ENCODE measurements at regions not wholly inside any gene's neighbourhood (a gene's known extent, or its start where the extent isn't known, plus 50 kb on each side); places are given as distances from the start of the nearest gene placed in this dataset.

DNA sequence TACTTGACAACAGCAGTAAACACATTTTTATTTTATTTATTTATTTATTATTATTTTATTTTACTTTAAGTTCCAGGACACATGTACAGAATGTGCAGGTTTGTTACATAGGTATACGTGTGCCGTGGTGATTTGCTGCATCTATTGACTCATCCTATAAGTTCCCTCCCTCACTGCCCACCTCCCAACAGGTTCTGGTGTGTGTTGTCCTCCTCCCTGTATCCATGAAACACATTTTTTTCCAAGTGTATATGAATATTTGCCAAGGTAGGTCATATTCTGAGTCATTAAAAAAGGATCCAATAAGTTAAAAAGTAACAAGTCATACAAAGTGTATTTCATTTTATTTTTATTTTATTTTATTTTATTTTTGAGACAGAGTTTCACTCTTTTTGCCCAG, 567.3 kb upstream of the KCNMB2 start:
- DNase-seq (ENCODE audit: low read depth, low spot score) = no peak
- TF ChIP-seq, protein P1, sequence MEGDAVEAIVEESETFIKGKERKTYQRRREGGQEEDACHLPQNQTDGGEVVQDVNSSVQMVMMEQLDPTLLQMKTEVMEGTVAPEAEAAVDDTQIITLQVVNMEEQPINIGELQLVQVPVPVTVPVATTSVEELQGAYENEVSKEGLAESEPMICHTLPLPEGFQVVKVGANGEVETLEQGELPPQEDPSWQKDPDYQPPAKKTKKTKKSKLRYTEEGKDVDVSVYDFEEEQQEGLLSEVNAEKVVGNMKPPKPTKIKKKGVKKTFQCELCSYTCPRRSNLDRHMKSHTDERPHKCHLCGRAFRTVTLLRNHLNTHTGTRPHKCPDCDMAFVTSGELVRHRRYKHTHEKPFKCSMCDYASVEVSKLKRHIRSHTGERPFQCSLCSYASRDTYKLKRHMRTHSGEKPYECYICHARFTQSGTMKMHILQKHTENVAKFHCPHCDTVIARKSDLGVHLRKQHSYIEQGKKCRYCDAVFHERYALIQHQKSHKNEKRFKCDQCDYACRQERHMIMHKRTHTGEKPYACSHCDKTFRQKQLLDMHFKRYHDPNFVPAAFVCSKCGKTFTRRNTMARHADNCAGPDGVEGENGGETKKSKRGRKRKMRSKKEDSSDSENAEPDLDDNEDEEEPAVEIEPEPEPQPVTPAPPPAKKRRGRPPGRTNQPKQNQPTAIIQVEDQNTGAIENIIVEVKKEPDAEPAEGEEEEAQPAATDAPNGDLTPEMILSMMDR (IDR thresholded peaks at IDR 0.05; ENCODE audit: low read depth, low read length) = no peak
- in situ Hi-C loops (cut with HindIII; ENCODE audit: low sequenced_read_pairs) = no loop called here
- H3K4me3 ChIP-seq (ENCODE audit: low read depth, low read length) = no peak overlapping the region

DNA sequence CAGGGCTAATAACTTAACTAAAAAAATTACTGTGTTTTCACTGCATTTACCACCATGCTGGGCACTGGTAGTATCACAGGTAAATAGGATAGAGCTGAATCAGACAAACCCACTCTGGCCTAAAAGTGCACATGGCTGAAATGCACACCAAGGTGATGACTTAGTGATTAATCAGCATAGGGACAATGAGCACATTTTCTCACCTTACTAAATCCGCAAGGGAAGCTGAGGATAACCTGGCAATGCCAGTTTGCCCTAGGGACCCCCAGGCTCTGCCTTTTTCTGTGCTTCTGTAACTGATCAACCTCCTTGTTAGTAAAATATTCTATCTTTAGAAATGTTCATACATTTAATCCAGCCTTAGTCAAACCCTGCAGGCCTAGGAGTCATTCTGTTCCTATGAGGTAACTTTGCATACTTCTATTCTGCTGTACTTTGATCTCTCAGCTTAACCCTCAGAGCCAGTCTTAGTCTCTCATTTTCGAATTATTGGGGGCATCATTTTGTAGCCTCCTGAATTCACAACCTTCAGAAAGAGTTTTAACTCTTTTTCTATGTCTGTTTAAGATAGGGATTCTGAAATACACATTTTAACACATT, 562.9 kb upstream of the KCNMB2 start:
- in situ Hi-C loops (cut with HindIII; ENCODE audit: low sequenced_read_pairs) = no loop called here
- TF ChIP-seq, protein P1 (IDR thresholded peaks at IDR 0.05; ENCODE audit: low read depth, low read length) = no peak
- no peak overlapping the region for H3K4me3 ChIP-seq (ENCODE audit: low read depth, low read length)
- DNase-seq (ENCODE audit: low read depth, low spot score) = peak; percentile 58

DNA sequence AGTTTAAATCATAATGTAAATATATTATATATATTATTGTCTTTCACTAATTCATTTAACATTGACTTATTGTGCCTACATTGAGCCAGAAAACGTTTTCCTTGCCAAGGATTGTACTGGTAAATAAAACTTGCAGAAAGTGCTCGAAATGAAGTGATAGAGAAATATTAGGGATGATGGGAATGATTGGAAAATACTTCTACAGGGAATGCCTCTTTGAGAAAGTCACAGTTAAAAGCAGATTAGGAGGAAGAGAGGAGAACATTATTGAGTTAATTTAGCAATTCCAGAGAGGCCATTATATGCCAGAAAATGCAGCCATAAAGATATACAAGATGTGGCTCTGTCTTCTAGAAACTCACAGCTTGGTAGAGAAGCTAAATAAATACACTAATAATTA, 560.0 kb upstream of the KCNMB2 start:
- in situ Hi-C loops (cut with HindIII; ENCODE audit: low sequenced_read_pairs) = no loop called here
- TF ChIP-seq, protein P1 (IDR thresholded peaks at IDR 0.05; ENCODE audit: low read depth, low read length) = no peak
- no peak for DNase-seq (ENCODE audit: low read depth, low spot score)
- no peak overlapping the region for H3K4me3 ChIP-seq (ENCODE audit: low read depth, low read length)

DNA sequence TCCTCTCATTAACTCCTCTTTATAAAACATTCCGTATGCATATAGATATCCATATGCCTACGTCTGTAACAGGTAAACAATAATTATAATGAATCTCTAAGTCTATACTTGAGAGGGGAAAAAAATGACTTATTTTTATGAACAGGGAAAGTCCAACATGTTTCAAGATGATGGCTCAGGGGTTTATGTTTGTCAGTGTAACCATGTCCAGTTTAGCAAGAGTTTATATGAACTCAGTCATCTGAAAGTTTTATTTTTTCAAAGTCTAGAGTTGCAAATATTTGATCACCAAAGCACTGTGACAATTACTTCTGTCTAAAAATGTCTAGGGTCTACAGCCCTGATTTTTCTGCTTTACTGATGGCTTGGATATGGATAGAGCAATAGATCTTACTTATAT, 559.4 kb upstream of the KCNMB2 start:
- H3K4me3 ChIP-seq (ENCODE audit: low read depth, low read length) = no peak overlapping the region
- DNase-seq (ENCODE audit: low read depth, low spot score) = no peak
- TF ChIP-seq, protein P1 (IDR thresholded peaks at IDR 0.05; ENCODE audit: low read depth, low read length) = no peak
- in situ Hi-C loops (cut with HindIII; ENCODE audit: low sequenced_read_pairs) = no loop called here

DNA sequence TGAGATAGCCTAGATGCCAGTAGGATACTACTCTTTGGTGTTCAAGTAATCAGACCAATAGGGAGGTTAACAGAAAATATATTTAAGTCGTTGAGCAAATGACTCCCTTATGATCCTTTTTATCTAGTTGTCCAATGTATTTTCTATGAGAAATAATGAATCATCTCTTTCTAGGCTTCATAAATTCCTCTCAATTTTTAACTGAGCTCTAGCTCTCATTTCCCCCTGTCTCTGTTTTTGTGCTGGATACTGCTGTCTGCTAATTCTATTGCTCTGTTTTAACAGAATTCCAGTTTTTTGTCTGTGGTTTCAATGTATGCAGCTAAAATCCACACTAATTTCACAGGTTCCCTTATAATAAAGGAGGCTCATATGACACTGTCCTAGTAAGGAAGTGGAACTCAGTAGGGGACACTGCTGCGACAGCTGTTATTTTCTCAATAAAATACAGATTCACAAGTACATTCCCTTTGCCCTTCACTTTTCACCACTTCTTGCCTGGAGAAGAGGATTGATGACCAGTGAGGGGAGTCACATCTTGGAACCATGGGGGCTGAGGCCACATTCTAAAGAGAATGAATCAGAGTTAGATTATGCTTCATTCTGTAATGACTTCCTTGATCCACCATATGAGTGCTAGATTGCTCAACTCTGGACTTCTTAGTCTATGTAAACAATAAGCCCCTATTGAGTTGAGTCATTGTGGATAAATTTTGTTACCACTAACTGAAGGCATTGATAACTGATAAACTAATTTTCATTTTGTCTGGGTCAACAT, 558.7 kb upstream of the KCNMB2 start:
- DNase-seq (ENCODE audit: low read depth, low spot score) = peak; percentile 91
- in situ Hi-C loops (cut with HindIII; ENCODE audit: low sequenced_read_pairs) = no loop called here
- TF ChIP-seq, protein P1 (IDR thresholded peaks at IDR 0.05; ENCODE audit: low read depth, low read length) = no peak
- no peak overlapping the region for H3K4me3 ChIP-seq (ENCODE audit: low read depth, low read length)

DNA sequence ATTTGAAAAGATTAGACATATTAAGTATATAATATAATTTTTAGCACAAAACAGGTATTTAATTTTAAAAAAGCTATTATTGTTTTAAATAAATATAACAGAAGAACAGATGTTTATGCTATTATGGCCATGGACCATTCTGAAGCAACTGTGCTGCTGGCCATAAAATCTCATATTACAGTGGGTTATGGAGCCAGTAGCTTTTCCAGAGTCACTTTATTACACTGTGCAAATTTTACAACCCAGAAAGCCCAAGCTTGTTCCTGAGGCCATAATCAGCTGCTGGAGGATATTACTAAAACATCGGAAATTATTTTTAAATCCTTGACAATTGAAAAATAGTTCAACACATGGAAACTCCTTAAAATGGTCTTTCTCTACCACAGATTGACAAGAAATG, 557.3 kb upstream of the KCNMB2 start:
- H3K4me3 ChIP-seq (ENCODE audit: low read depth, low read length) = no peak overlapping the region
- DNase-seq (ENCODE audit: low read depth, low spot score) = no peak
- TF ChIP-seq, protein P1 (IDR thresholded peaks at IDR 0.05; ENCODE audit: low read depth, low read length) = no peak
- in situ Hi-C loops (cut with HindIII; ENCODE audit: low sequenced_read_pairs) = no loop called here

Measured in astrocyte of the spinal cord (primary cell).